Stromal cell of bone marrow (primary cell): ENCODE measurements at regions not wholly inside any gene's neighbourhood (a gene's known extent, or its start where the extent isn't known, plus 50 kb on each side); places are given as distances from the start of the nearest gene placed in this dataset.

Source experiments
- DNase-seq: peaks from one replicate; pipeline ENCODE4 v3.0.0-alpha.2; 2012; ENCODE audit warnings: low read depth

- peak; percentile 30 for DNase-seq
These were observed 159.1 kb upstream of the PPP2R2B start for GRCh38 chr5:147037515-147038205.

GRCh38 chr5:147040856-147041255, 162.3 kb upstream of the PPP2R2B start:
- no peak for DNase-seq

GRCh38 chr5:147044572-147045273, 166.2 kb upstream of the PPP2R2B start:
- DNase-seq: no peak

- DNase-seq: no peak
These were observed 166.7 kb upstream of the PPP2R2B start for GRCh38 chr5:147045290-147045689.

- no peak for DNase-seq
These were observed 167.7 kb upstream of the PPP2R2B start for GRCh38 chr5:147046281-147046680.

GRCh38 chr5:147046894-147047293, 168.3 kb upstream of the PPP2R2B start:
- DNase-seq: no peak

GRCh38 chr5:147049764-147050163, 171.2 kb upstream of the PPP2R2B start:
- DNase-seq: no peak

- DNase-seq: no peak
These were observed 171.6 kb upstream of the PPP2R2B start for GRCh38 chr5:147050172-147050571.

GRCh38 chr5:147051193-147051592, 172.6 kb upstream of the PPP2R2B start:
- no peak for DNase-seq

- no peak for DNase-seq
These were observed 174.0 kb upstream of the PPP2R2B start for GRCh38 chr5:147052519-147052918.

GRCh38 chr5:147055089-147055826, 176.7 kb upstream of the PPP2R2B start:
- DNase-seq: no peak

GRCh38 chr5:147055850-147056566, 177.5 kb upstream of the PPP2R2B start:
- DNase-seq: no peak

- no peak for DNase-seq
These were observed 177.8 kb upstream of the STK32A start for GRCh38 chr5:147057051-147057450.

- no peak for DNase-seq
These were observed 173.4 kb upstream of the STK32A start for GRCh38 chr5:147061431-147061830.

- no peak for DNase-seq
These were observed 172.4 kb upstream of the STK32A start for GRCh38 chr5:147062427-147062826.

GRCh38 chr5:147063943-147064342, 170.9 kb upstream of the STK32A start:
- DNase-seq: no peak

- DNase-seq: no peak
These were observed 169.8 kb upstream of the STK32A start for GRCh38 chr5:147065071-147065470.

GRCh38 chr5:147068998-147069397, 165.8 kb upstream of the STK32A start:
- no peak for DNase-seq

GRCh38 chr5:147072622-147073021, 162.2 kb upstream of the STK32A start:
- no peak for DNase-seq

GRCh38 chr5:147073098-147073497, 161.7 kb upstream of the STK32A start:
- DNase-seq: no peak

- no peak for DNase-seq
These were observed 159.6 kb upstream of the STK32A start for GRCh38 chr5:147075187-147075586.

GRCh38 chr5:147080391-147080790, 154.4 kb upstream of the STK32A start:
- no peak for DNase-seq
